ENCODE measurements at regions not wholly inside any gene's neighbourhood (a gene's known extent, or its start where the extent isn't known, plus 50 kb on each side); places are given as distances from the start of the nearest gene placed in this dataset.

- no peak overlapping the region for H3K27ac ChIP-seq
- H3K9ac ChIP-seq: no peak overlapping the region
- no peak overlapping the region for H3K4me2 ChIP-seq
- no peaks in the 10 kb centered on the region for H3K36me3 ChIP-seq
- no peaks in the 10 kb centered on the region for H4K20me1 ChIP-seq
- no peak for TF ChIP-seq Cebpa-rat (IDR thresholded peaks at IDR 0.05)
- no peak overlapping the region for H3K4me3 ChIP-seq
- peaks cover 0 to 9% (median 5%) of the 10 kb centered on the region in 10 experiments; a peak in 7 of 20 replicates for H3K4me1 ChIP-seq
- peaks cover 0 to 16% (median 4%) of the 10 kb centered on the region in 11 experiments; a peak in 3 of 22 replicates for H3K9me3 ChIP-seq (replicated peaks in 1 of 11)
- no peaks in the 10 kb centered on the region for H3K27me3 ChIP-seq
Observed at GRCh38 chr13:22086597-22087330, 415.9 kb downstream of the FGF9 start.

- Histone ChIP-seq H3K4me3 (no peak overlapping the region), H3K27me3 (no peaks in the 10 kb centered on the region), H3K9ac (no peak overlapping the region), H3K36me3 (no peaks in the 10 kb centered on the region), H3K4me2 (no peak overlapping the region), H3K4me1 (peaks cover 0 to 7% (median 0%) of the 10 kb centered on the region in 10 experiments; a peak in 2 of 20 replicates), H4K20me1 (no peaks in the 10 kb centered on the region), H3K9me3 (replicated peaks in 1 of 11) (peaks cover 0 to 19% (median 7%) of the 10 kb centered on the region in 11 experiments; a peak in 9 of 22 replicates), H3K27ac (no peak overlapping the region)
- TF ChIP-seq Cebpa-rat (IDR thresholded peaks at IDR 0.05): no peak
Observed at GRCh38 chr13:22090106-22090505, 419.2 kb downstream of the FGF9 start.

- Histone ChIP-seq H3K27me3 (no peaks in the 10 kb centered on the region), H3K27ac (no peak overlapping the region), H3K4me3 (no peak overlapping the region), H3K9ac (no peak overlapping the region), H3K4me2 (no peak overlapping the region; a peak in 1 of 22 replicates), H4K20me1 (no peaks in the 10 kb centered on the region), H3K4me1 (peaks cover 0 to 7% (median 0%) of the 10 kb centered on the region in 10 experiments; a peak in 2 of 20 replicates), H3K36me3 (no peaks in the 10 kb centered on the region), H3K9me3 (replicated peaks in 1 of 11) (peaks cover 0 to 20% (median 10%) of the 10 kb centered on the region in 11 experiments; a peak in 10 of 22 replicates)
- peak in 2 of 11 experiments; percentile 29 to 64; a peak in 2 of 22 replicates for TF ChIP-seq Cebpa-rat (IDR thresholded peaks at IDR 0.05)
Observed at GRCh38 chr13:22091222-22091970, 420.5 kb downstream of the FGF9 start.

GRCh38 chr13:22091971-22092300 lies 421.1 kb downstream of the FGF9 start:
- Histone ChIP-seq H3K4me2 (no peak overlapping the region; a peak in 1 of 22 replicates), H3K9ac (no peak overlapping the region), H3K36me3 (no peaks in the 10 kb centered on the region), H3K4me1 (peaks cover 0 to 7% (median 0%) of the 10 kb centered on the region in 10 experiments; a peak in 2 of 20 replicates), H3K9me3 (replicated peaks in 1 of 11) (peaks cover 0 to 22% (median 11%) of the 10 kb centered on the region in 11 experiments; a peak in 11 of 22 replicates), H3K27ac (no peak overlapping the region), H3K27me3 (no peaks in the 10 kb centered on the region), H4K20me1 (no peaks in the 10 kb centered on the region), H3K4me3 (no peak overlapping the region)
- TF ChIP-seq Cebpa-rat (IDR thresholded peaks at IDR 0.05): no peak

- Histone ChIP-seq H3K27me3 (no peaks in the 10 kb centered on the region), H3K36me3 (no peaks in the 10 kb centered on the region), H4K20me1 (no peaks in the 10 kb centered on the region), H3K4me1 (peaks cover 0 to 7% (median 0%) of the 10 kb centered on the region in 10 experiments; a peak in 2 of 20 replicates), H3K4me3 (no peak overlapping the region), H3K9ac (no peak overlapping the region), H3K27ac (no peak overlapping the region), H3K4me2 (no peak overlapping the region), H3K9me3 (replicated peaks in 1 of 11) (peaks cover 0 to 22% (median 11%) of the 10 kb centered on the region in 11 experiments; a peak in 11 of 22 replicates)
- TF ChIP-seq Cebpa-rat (IDR thresholded peaks at IDR 0.05): no peak
Observed at GRCh38 chr13:22092791-22093560, 422.1 kb downstream of the FGF9 start.

GRCh38 chr13:22095794-22096193 lies 424.9 kb downstream of the FGF9 start:
- no peak for TF ChIP-seq Cebpa-rat (IDR thresholded peaks at IDR 0.05)
- Histone ChIP-seq H3K27me3 (no peaks in the 10 kb centered on the region), H3K4me1 (peaks cover 0 to 7% (median 0%) of the 10 kb centered on the region in 10 experiments; a peak in 2 of 20 replicates)

GRCh38 chr13:22099585-22099984 lies 428.7 kb downstream of the FGF9 start:
- peaks cover 0 to 6% (median 0%) of the 10 kb centered on the region in 10 experiments; a peak in 4 of 20 replicates for H3K4me1 ChIP-seq
- H3K27me3 ChIP-seq: no peaks in the 10 kb centered on the region
- H3K4me3 ChIP-seq: no peak overlapping the region
- peaks cover 4 to 36% (median 15%) of the 10 kb centered on the region in 11 experiments; a peak in 19 of 22 replicates for H3K9me3 ChIP-seq (replicated peaks in 1 of 11)
- H3K9ac ChIP-seq: no peak overlapping the region
- no peak overlapping the region for H3K27ac ChIP-seq
- TF ChIP-seq Cebpa-rat (IDR thresholded peaks at IDR 0.05): no peak
- no peaks in the 10 kb centered on the region for H4K20me1 ChIP-seq
- no peaks in the 10 kb centered on the region for H3K36me3 ChIP-seq
- no peak overlapping the region for H3K4me2 ChIP-seq

More at GRCh38 chr13:22095794-22096193, 424.9 kb downstream of the FGF9 start:
- no peaks in the 10 kb centered on the region for H3K36me3 ChIP-seq
- no peak overlapping the region for H3K27ac ChIP-seq
- no peak overlapping the region for H3K4me2 ChIP-seq
- H4K20me1 ChIP-seq: no peaks in the 10 kb centered on the region
- H3K9ac ChIP-seq: no peak overlapping the region
- H3K4me3 ChIP-seq: no peak overlapping the region
- H3K9me3 ChIP-seq (replicated peaks in 1 of 11): peaks cover 3 to 23% (median 15%) of the 10 kb centered on the region in 11 experiments; a peak in 17 of 22 replicates

GRCh38 chr13:22102271-22102670 lies 431.4 kb downstream of the FGF9 start:
- Histone ChIP-seq H3K9ac (no peak overlapping the region), H3K4me1 (peaks cover 0 to 6% (median 0%) of the 10 kb centered on the region in 10 experiments; a peak in 4 of 20 replicates), H3K36me3 (no peaks in the 10 kb centered on the region), H3K9me3 (replicated peaks in 1 of 11) (peaks cover 6 to 48% (median 14%) of the 10 kb centered on the region in 11 experiments; a peak in 16 of 22 replicates), H3K27ac (no peak overlapping the region), H4K20me1 (no peaks in the 10 kb centered on the region), H3K4me2 (no peak overlapping the region), H3K27me3 (no peaks in the 10 kb centered on the region), H3K4me3 (no peak overlapping the region)
- no peak for TF ChIP-seq Cebpa-rat (IDR thresholded peaks at IDR 0.05)

Measured in BLaER1 treated with 17β-estradiol and CSF1 and Interleukin-3, amounts not matched to agents 10 nM and 100 nM (cell line).